DOHH2 (cell line): ENCODE measurements at regions not wholly inside any gene's neighbourhood (a gene's known extent, or its start where the extent isn't known, plus 50 kb on each side); places are given as distances from the start of the nearest gene placed in this dataset.

Experiments
- H3F3A ChIP-seq: fragments of 200-600 bp; sonication (generic), shearing (Covaris generic); 2 replicates; pipeline ENCODE4 v1.6.0; 2016; ENCODE audit warnings: antibody characterized with exemption, mild to moderate bottlenecking; ENCODE audit not compliant: control insufficient read depth, insufficient read depth
- H3K27ac ChIP-seq: fragments of 200-600 bp; sonication (generic); 2 replicates; pipeline ENCODE4 v1.5.1; 2014; ENCODE audit warnings: low read depth, mild to moderate bottlenecking, low read length, moderate library complexity
- H3K27me3 ChIP-seq: fragments of 200-600 bp; sonication (generic); 2 replicates; pipeline ENCODE4 v1.6.1; 2014; ENCODE audit warnings: mild to moderate bottlenecking, low read length, mixed read lengths; ENCODE audit not compliant: control insufficient read depth
- H3K36me3 ChIP-seq: fragments of 200-600 bp; sonication (generic); 2 replicates; pipeline ENCODE4 v1.6.1; 2014; ENCODE audit warnings: mild to moderate bottlenecking, low read length, moderate library complexity, mixed read lengths; ENCODE audit not compliant: control insufficient read depth
- H3K4me1 ChIP-seq: fragments of 200-600 bp; sonication (generic); 2 replicates; pipeline ENCODE4 v1.6.1; 2014; ENCODE audit warnings: mild to moderate bottlenecking, low read length, mixed read lengths; ENCODE audit not compliant: control insufficient read depth
- H3K4me2 ChIP-seq: fragments of 200-600 bp; sonication (generic); 2 replicates; pipeline ENCODE4 v1.6.0; 2014; ENCODE audit warnings: mild to moderate bottlenecking, low read length, moderate library complexity
- H3K4me3 ChIP-seq: fragments of 200-600 bp; sonication (generic); 2 replicates; pipeline ENCODE4 v1.5.1; 2014; ENCODE audit warnings: mild to moderate bottlenecking, low read length, mixed read lengths
- H3K79me2 ChIP-seq: fragments of 200-600 bp; sonication (generic); 2 replicates; pipeline ENCODE4 v1.6.1; 2014; ENCODE audit warnings: mild to moderate bottlenecking, low read length, mixed read lengths; ENCODE audit not compliant: control insufficient read depth
- H3K9me2 ChIP-seq: fragments of 200-600 bp; sonication (generic); replicated peaks from 2 replicates; pipeline ENCODE4 v1.6.1; 2014; ENCODE audit warnings: mild to moderate bottlenecking, low read length, mixed read lengths; ENCODE audit not compliant: control insufficient read depth
- H3K9me3 ChIP-seq: fragments of 200-600 bp; sonication (generic); 2 replicates; pipeline ENCODE4 v1.6.1; 2014; ENCODE audit warnings: antibody characterized with exemption, low read length, mixed read lengths; ENCODE audit not compliant: control insufficient read depth, insufficient read depth
- H4K20me1 ChIP-seq: fragments of 200-600 bp; sonication (generic); 2 replicates; pipeline ENCODE4 v1.6.0; 2014; ENCODE audit warnings: low read depth, mild to moderate bottlenecking, antibody characterized with exemption, low read length, moderate library complexity; ENCODE audit not compliant: control insufficient read depth, insufficient read depth
- EZH2phosphoT487 ChIP-seq: fragments of 200-600 bp; sonication (generic); IDR thresholded peaks from 2 replicates; pipeline ENCODE4 v1.6.1; 2017; ENCODE audit warnings: borderline replicate concordance, mild to moderate bottlenecking, antibody characterized with exemption, low read length, moderate library complexity, mixed read lengths
- TF ChIP-seq, protein P1 (sequence below): fragments of 200-600 bp; sonication (generic); IDR thresholded peaks from one replicate; pipeline ENCODE4 v1.5.1; 2014; ENCODE audit warnings: antibody characterized with exemption, mild to moderate bottlenecking, low read depth, low read length; ENCODE audit not compliant: poor library complexity, severe bottlenecking

DNA sequence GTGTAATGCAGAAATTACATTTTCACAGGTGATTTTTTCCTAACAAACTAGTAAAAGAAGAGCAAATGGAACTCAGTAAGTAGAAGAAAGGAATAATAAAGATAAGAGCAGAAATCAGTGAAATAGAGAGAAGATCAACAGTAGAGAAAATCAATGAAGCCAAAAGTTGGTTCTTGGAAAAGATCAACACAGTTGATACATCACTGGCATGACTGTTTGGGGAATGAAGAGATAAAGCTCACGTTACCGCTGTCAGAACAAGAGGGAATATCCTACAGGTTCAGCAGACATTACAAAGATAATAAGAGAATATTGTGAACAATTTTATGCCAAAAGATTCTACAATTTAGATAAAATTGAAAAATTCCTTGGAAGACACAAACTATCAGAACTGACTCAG lies 146.4 kb downstream of the ACTR3B start:
- Histone ChIP-seq H3K27ac (no peak overlapping the region), H3K36me3 (no peaks in the 10 kb centered on the region), H3K9me3 (no peaks in the 10 kb centered on the region), H3K4me3 (no peak overlapping the region), H3K4me1 (no peaks in the 10 kb centered on the region), H3K27me3 (no peaks in the 10 kb centered on the region), H4K20me1 (no peaks in the 10 kb centered on the region), H3K9me2 (no peaks in the 10 kb centered on the region), H3F3A (no peaks in the 10 kb centered on the region), H3K79me2 (no peaks in the 10 kb centered on the region), H3K4me2 (no peak overlapping the region)
- TF ChIP-seq, protein P1, sequence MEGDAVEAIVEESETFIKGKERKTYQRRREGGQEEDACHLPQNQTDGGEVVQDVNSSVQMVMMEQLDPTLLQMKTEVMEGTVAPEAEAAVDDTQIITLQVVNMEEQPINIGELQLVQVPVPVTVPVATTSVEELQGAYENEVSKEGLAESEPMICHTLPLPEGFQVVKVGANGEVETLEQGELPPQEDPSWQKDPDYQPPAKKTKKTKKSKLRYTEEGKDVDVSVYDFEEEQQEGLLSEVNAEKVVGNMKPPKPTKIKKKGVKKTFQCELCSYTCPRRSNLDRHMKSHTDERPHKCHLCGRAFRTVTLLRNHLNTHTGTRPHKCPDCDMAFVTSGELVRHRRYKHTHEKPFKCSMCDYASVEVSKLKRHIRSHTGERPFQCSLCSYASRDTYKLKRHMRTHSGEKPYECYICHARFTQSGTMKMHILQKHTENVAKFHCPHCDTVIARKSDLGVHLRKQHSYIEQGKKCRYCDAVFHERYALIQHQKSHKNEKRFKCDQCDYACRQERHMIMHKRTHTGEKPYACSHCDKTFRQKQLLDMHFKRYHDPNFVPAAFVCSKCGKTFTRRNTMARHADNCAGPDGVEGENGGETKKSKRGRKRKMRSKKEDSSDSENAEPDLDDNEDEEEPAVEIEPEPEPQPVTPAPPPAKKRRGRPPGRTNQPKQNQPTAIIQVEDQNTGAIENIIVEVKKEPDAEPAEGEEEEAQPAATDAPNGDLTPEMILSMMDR = no peak
- TF ChIP-seq EZH2phosphoT487 = no peak

DNA sequence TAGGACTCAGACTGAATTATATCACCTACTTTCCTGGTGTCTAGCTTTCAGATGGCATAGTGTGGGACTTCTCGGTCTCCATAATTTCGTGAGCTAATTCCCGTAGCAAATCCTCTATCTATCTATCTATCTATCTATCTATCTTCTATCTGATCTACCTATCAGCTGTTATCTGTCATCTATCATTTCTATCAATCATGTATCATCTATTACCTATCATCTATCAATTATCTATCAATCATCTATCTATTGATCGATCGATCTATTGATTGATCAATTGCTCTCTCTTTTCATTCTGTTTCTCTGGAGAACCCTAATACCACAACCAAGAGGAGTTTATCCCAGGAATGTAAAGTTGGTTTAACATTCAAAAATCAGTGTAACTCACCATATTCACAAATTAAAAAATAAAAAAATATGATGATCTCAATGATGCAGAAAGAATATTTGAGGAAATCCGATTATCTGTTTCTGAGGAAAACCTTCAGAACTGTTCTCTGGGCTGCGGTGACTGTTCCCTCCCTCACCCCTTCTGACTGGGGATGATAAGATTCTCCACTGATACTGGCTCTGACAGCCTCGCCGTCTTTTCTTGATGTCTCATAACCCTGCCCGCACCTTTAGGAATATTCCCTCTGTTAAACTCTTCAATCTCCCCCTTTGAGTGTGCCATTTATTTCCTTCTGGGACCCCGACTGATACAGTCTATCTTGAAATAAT lies 147.7 kb downstream of the ACTR3B start:
- no peak overlapping the region for H3K4me3 ChIP-seq
- no peaks in the 10 kb centered on the region for H3K79me2 ChIP-seq
- TF ChIP-seq EZH2phosphoT487 = no peak
- TF ChIP-seq, protein P1 = no peak
- no peaks in the 10 kb centered on the region for H4K20me1 ChIP-seq
- no peaks in the 10 kb centered on the region for H3K9me3 ChIP-seq
- H3K27me3 ChIP-seq = no peaks in the 10 kb centered on the region
- H3K4me2 ChIP-seq = no peak overlapping the region
- H3K4me1 ChIP-seq = no peaks in the 10 kb centered on the region
- H3K36me3 ChIP-seq = no peaks in the 10 kb centered on the region
- no peaks in the 10 kb centered on the region for H3K9me2 ChIP-seq
- no peaks in the 10 kb centered on the region for H3F3A ChIP-seq
- no peak overlapping the region for H3K27ac ChIP-seq

DNA sequence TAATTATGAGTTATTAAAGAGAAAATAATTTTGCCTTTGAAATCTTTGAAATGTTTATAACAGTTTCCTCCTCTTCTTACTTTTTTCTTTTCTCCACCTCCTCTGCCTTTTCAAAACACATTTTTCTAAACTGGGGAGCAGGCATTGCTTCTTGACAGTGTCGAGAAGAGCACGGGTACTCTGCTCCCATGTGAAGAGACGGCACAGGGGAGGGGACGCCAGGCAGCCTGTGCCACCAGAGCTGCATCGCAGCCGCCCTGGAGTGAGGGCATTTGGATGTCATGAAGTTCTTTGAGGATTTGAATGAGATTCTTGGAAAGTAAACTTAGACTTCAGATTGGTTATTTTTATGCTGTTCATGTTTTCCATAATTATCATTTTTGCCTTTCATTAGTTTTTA lies 149.7 kb downstream of the ACTR3B start:
- no peak overlapping the region for H3K4me3 ChIP-seq
- H3K27me3 ChIP-seq = no peaks in the 10 kb centered on the region
- H3K4me1 ChIP-seq = no peaks in the 10 kb centered on the region
- H3K9me2 ChIP-seq = no peaks in the 10 kb centered on the region
- H3K36me3 ChIP-seq = no peaks in the 10 kb centered on the region
- no peaks in the 10 kb centered on the region for H3K79me2 ChIP-seq
- peaks cover 4% of the 10 kb centered on the region; the same call in 1 of the 2 replicates for H3K9me3 ChIP-seq
- no peak overlapping the region for H3K4me2 ChIP-seq
- TF ChIP-seq, protein P1 = no peak
- no peak overlapping the region for H3K27ac ChIP-seq
- H4K20me1 ChIP-seq = no peaks in the 10 kb centered on the region
- H3F3A ChIP-seq = no peaks in the 10 kb centered on the region
